CD14-positive monocyte (primary cell): ENCODE measurements at regions not wholly inside any gene's neighbourhood (a gene's known extent, or its start where the extent isn't known, plus 50 kb on each side); places are given as distances from the start of the nearest gene placed in this dataset.

Experiments
- DNase-seq, 3 donors: peaks; one replicate each; pipeline ENCODE4 v3.0.0-alpha.2; 2011 to 2022
- H2AFZ ChIP-seq: 2 replicates; pipeline ENCODE4 v1.6.0; 2012; ENCODE audit warnings: mild to moderate bottlenecking, low read depth, low read length, inconsistent platforms; ENCODE audit not compliant: insufficient read depth, poor library complexity, severe bottlenecking
- H3K27ac ChIP-seq, 2 donors: 1 replicate in 1 of 2; 2 replicates in 1 of 2; pipeline ENCODE4 v1.5.1; 2012 to 2013; ENCODE audit warnings: low read length in 2 of 2, control low read depth in 1 of 2, inconsistent platforms in 1 of 2, low read depth in 1 of 2, mild to moderate bottlenecking in 1 of 2
- H3K27me3 ChIP-seq, 2 donors: one replicate each; pipeline versions ENCODE4 v1.6.0 to v1.6.1; 2011 to 2013; ENCODE audit warnings: low read length in 2 of 2; ENCODE audit not compliant: control insufficient read depth in 2 of 2, insufficient read depth in 2 of 2
- H3K36me3 ChIP-seq, 2 donors: replicated peaks in 1 of 2; 1 replicate in 1 of 2; 2 replicates in 1 of 2; pipeline versions ENCODE4 v1.5.1 to v1.6.1; 2012 to 2013; ENCODE audit warnings: low read length in 2 of 2, control low read depth in 1 of 2, inconsistent platforms in 1 of 2, mild to moderate bottlenecking in 1 of 2; ENCODE audit not compliant: insufficient read depth in 2 of 2, control insufficient read depth in 1 of 2
- H3K4me1 ChIP-seq, 2 donors: 1 replicate in 1 of 2; 2 replicates in 1 of 2; pipeline versions ENCODE4 v1.5.1 to v1.6.1; 2012 to 2013; ENCODE audit warnings: low read length in 2 of 2, control low read depth in 1 of 2, inconsistent platforms in 1 of 2, mild to moderate bottlenecking in 1 of 2, moderate library complexity in 1 of 2; ENCODE audit not compliant: insufficient read depth in 2 of 2, control insufficient read depth in 1 of 2
- H3K4me2 ChIP-seq: replicated peaks from 2 replicates; pipeline ENCODE3; 2012; ENCODE audit warnings: low read length, moderate library complexity, mild to moderate bottlenecking; ENCODE audit not compliant: poor library complexity, severe bottlenecking; ENCODE audit errors: extremely low read depth
- H3K4me3 ChIP-seq, 3 experiments: fragments of 200-600 bp in 1 of 3; sonication (generic) in 1 of 3; replicated peaks in 1 of 3; 1 replicate in 2 of 3; 2 replicates in 1 of 3; pipeline ENCODE4 v1.5.1; 2011 to 2013; ENCODE audit warnings: low read length in 3 of 3, mild to moderate bottlenecking in 3 of 3, control low read depth in 2 of 3, low read depth in 2 of 3, inconsistent platforms in 1 of 3, moderate library complexity in 1 of 3
- H3K79me2 ChIP-seq: 2 replicates; pipeline ENCODE4 v1.6.0; 2012; ENCODE audit warnings: mild to moderate bottlenecking, control low read depth, inconsistent platforms, low read length, moderate library complexity; ENCODE audit not compliant: insufficient read depth
- H3K9ac ChIP-seq: 2 replicates; pipeline ENCODE4 v1.6.0; 2017; ENCODE audit warnings: low read length, mild to moderate bottlenecking; ENCODE audit not compliant: insufficient read depth, poor library complexity, severe bottlenecking
- H3K9me3 ChIP-seq, 2 donors: replicated peaks in 1 of 2; 1 replicate in 1 of 2; 2 replicates in 1 of 2; pipeline versions ENCODE4 v1.5.1 to v1.6.1; 2012 to 2013; ENCODE audit warnings: low read length in 2 of 2, control low read depth in 1 of 2; ENCODE audit not compliant: control insufficient read depth in 1 of 2, insufficient read depth in 1 of 2
- H4K20me1 ChIP-seq: 2 replicates; pipeline ENCODE4 v1.6.0; 2012; ENCODE audit warnings: mild to moderate bottlenecking, low read length, control low read depth, moderate library complexity; ENCODE audit not compliant: insufficient read depth
- H3K27ac Mint-ChIP-seq, 7 donors: one replicate each; pipeline ENCODE4 v1.8.0; 2020; ENCODE audit warnings: mild to moderate bottlenecking in 7 of 7, mixed read lengths in 7 of 7, moderate library complexity in 6 of 7, inconsistent platforms in 2 of 7
- H3K27me3 Mint-ChIP-seq, 3 donors: one replicate each; pipeline ENCODE4 v1.8.0; 2021 to 2022; ENCODE audit warnings: low read depth in 3 of 3, mild to moderate bottlenecking in 3 of 3, mixed read lengths in 3 of 3, moderate library complexity in 3 of 3, inconsistent platforms in 1 of 3
- H3K36me3 Mint-ChIP-seq, 2 donors: one replicate each; pipeline ENCODE4 v1.8.0; 2020; ENCODE audit warnings: mixed read lengths in 2 of 2, inconsistent platforms in 1 of 2, mild to moderate bottlenecking in 1 of 2
- H3K4me1 Mint-ChIP-seq: one replicate; pipeline ENCODE4 v1.8.0; 2020; ENCODE audit warnings: mild to moderate bottlenecking, mixed read lengths
- H3K4me3 Mint-ChIP-seq, 2 donors: one replicate each; pipeline ENCODE4 v1.8.0; 2020; ENCODE audit warnings: mild to moderate bottlenecking in 2 of 2, mixed read lengths in 2 of 2, moderate library complexity in 1 of 2
- H3K9me3 Mint-ChIP-seq, 7 donors: one replicate each; pipeline ENCODE4 v1.8.0; 2020 to 2022; ENCODE audit warnings: mixed read lengths in 7 of 7, mild to moderate bottlenecking in 6 of 7, moderate library complexity in 6 of 7, inconsistent platforms in 2 of 7
- CTCF ChIP-seq: fragments of 200-600 bp; IDR thresholded peaks from one replicate; pipeline ENCODE4 v1.8.0; 2022; ENCODE audit warnings: antibody characterized with exemption, mild to moderate bottlenecking
- WGBS: methylation state at CpG from one replicate; pipeline ENCODE4 v1.1.5; 2013; ENCODE audit warnings: missing lambda C conversion rate; ENCODE audit not compliant: insufficient coverage; 5-methylcytosine and 5-hydroxymethylcytosine counted together
- intact Hi-C, 2 donors: fragments of 100-400 bp; cut with micrococcal nuclease; formaldehyde crosslinking; loops; one replicate each; pipeline versions ENCODE4 v1.15.0 to v1.15.1; 2023

- Histone ChIP-seq H3K4me2 (no peak overlapping the region), H4K20me1 (no peaks in the 10 kb centered on the region), H3K27me3 (no peaks in the 10 kb centered on the region), H3K4me3 (no peak overlapping the region), H3K4me1 (no peaks in the 10 kb centered on the region), H2AFZ (no peak overlapping the region), H3K9me3 (peaks cover 0 to 4% of the 10 kb centered on the region in 2 donors), H3K36me3 (no peaks in the 10 kb centered on the region), H3K27ac (no peak overlapping the region), H3K9ac (no peak overlapping the region), H3K79me2 (no peaks in the 10 kb centered on the region)
- no peaks in the 10 kb centered on the region for H3K4me1 Mint-ChIP-seq
- H3K36me3 Mint-ChIP-seq = no peaks in the 10 kb centered on the region
- no peak overlapping the region for H3K27ac Mint-ChIP-seq
- intact Hi-C loops = no loop called here
- H3K9me3 Mint-ChIP-seq = peaks cover 1 to 14% (median 9%) of the 10 kb centered on the region in 7 donors
- peaks cover 0 to 3% (median 0%) of the 10 kb centered on the region in 3 donors for H3K27me3 Mint-ChIP-seq
- 80% methylated on average over 2 of the region's 3 CpGs for WGBS
- TF ChIP-seq CTCF = no peak
- H3K4me3 Mint-ChIP-seq = no peak overlapping the region
- DNase-seq = no peak
These were observed 251.0 kb downstream of the DIO2 start for GRCh38 chr14:79960288-79960687.

- Histone ChIP-seq H3K79me2 (no peaks in the 10 kb centered on the region), H3K4me2 (no peak overlapping the region), H3K27me3 (no peaks in the 10 kb centered on the region), H3K4me1 (no peaks in the 10 kb centered on the region), H3K27ac (no peak overlapping the region), H3K4me3 (no peak overlapping the region), H3K36me3 (no peaks in the 10 kb centered on the region), H3K9ac (no peak overlapping the region), H4K20me1 (no peaks in the 10 kb centered on the region), H3K9me3 (peaks cover 4 to 16% of the 10 kb centered on the region in 2 donors), H2AFZ (no peak overlapping the region)
- no peaks in the 10 kb centered on the region for H3K4me1 Mint-ChIP-seq
- H3K4me3 Mint-ChIP-seq = no peak overlapping the region
- no peak for DNase-seq
- H3K36me3 Mint-ChIP-seq = no peaks in the 10 kb centered on the region
- no peaks in the 10 kb centered on the region for H3K27me3 Mint-ChIP-seq
- peaks cover 8 to 21% (median 11%) of the 10 kb centered on the region in 7 donors for H3K9me3 Mint-ChIP-seq
- no CpG with 5 or more reads among the region's 1 CpG for WGBS
- no peak for TF ChIP-seq CTCF
- no peak overlapping the region for H3K27ac Mint-ChIP-seq
- intact Hi-C loops = no loop called here
These were observed 259.7 kb downstream of the DIO2 start for GRCh38 chr14:79951572-79951971.
